Heart right ventricle (tissue), 16 donors: ENCODE measurements at regions not wholly inside any gene's neighbourhood (a gene's known extent, or its start where the extent isn't known, plus 50 kb on each side); places are given as distances from the start of the nearest gene placed in this dataset.

Experiments
- ATAC-seq, 8 donors: fragments of 200-7000 bp; cut with Tn5 transposase; one replicate each; pipeline ENCODE4 v1.9.1; 2020; ENCODE audit warnings: mild to moderate bottlenecking in 8 of 8, moderate library complexity in 8 of 8, moderate number of reproducible peaks in 1 of 8
- DNase-seq, 2 donors: peaks; one replicate each; pipeline ENCODE4 v3.0.0-alpha.2; 2020
- H3K27ac ChIP-seq, 10 donors: fragments of 200-600 bp; sonication (generic) in 2 of 10; one replicate each; pipeline versions ENCODE4 v1.5.0 to v1.8.0; 2020 to 2022; ENCODE audit warnings: mild to moderate bottlenecking in 3 of 10
- H3K27me3 ChIP-seq, 7 donors: fragments of 200-600 bp; one replicate each; pipeline ENCODE4 v1.8.0; 2021 to 2022; ENCODE audit warnings: mild to moderate bottlenecking in 2 of 7
- H3K36me3 ChIP-seq, 9 donors: fragments of 200-600 bp; sonication (generic) in 1 of 9; one replicate each; pipeline versions ENCODE4 v1.5.0 to v1.8.0; 2020 to 2022; ENCODE audit warnings: mild to moderate bottlenecking in 2 of 9
- H3K4me1 ChIP-seq, 9 donors: fragments of 200-600 bp; sonication (generic) in 1 of 9; one replicate each; pipeline versions ENCODE4 v1.5.0 to v1.8.0; 2020 to 2022; ENCODE audit warnings: mild to moderate bottlenecking in 4 of 9
- H3K4me3 ChIP-seq, 10 donors: fragments of 200-600 bp; sonication (generic) in 2 of 10; one replicate each; pipeline versions ENCODE4 v1.5.0 to v1.8.0; 2020 to 2022; ENCODE audit warnings: mild to moderate bottlenecking in 7 of 10, moderate library complexity in 2 of 10
- H3K9me3 ChIP-seq, 11 donors: fragments of 200-600 bp in 10 of 11; sonication (generic) in 2 of 11; one replicate each; pipeline versions ENCODE4 v1.5.0 to v1.8.0; 2013 to 2022; ENCODE audit warnings: mild to moderate bottlenecking in 2 of 11, control low read depth in 1 of 11, moderate library complexity in 1 of 11
- WGBS, 2 donors: extraction: QIAGEN DNeasy Blood & Tissue Kit; methylation state at CpG; one replicate each; pipeline ENCODE4 v1.1.7; 2013; ENCODE audit warnings: inconsistent platforms in 1 of 2; 5-methylcytosine and 5-hydroxymethylcytosine counted together
- intact Hi-C, 10 donors: fragments of 100-400 bp; cut with DNase I; formaldehyde crosslinking; loops; one replicate each; pipeline versions ENCODE4 v1.11.1 to v1.14.2; 2022
- TF ChIP-seq, protein P1 (sequence below), 9 donors: fragments of 200-600 bp; sonication (generic) in 2 of 9; IDR thresholded peaks; one replicate each; pipeline versions ENCODE4 v1.5.0 to v1.8.0; 2021 to 2022; ENCODE audit warnings: antibody characterized with exemption in 9 of 9, mild to moderate bottlenecking in 5 of 9, moderate library complexity in 1 of 9
- donor health status: Arrhythmogenic right ventricular cardiomyopathy.
- donor health status: ischemic (EF 13 %, LVEDD 7.1; RV severe dilation, severe dysfunction).
- donor health status: healthy with polysubstance abuse.
- donor health status: DM: no; HTN: yes; CAD: no.
- donor health status: DM: no; HTN: no; CAD: no.
- donor health status: ischemic (EF 25% LVEDD 6.9; RV normal size, moderate dysfunction).
- donor health status: ischemic (EF 25% LVEDD 5.7; RV mildly dilated, moderate dysfunction).
- donor health status: healthy.
- donor health status: DM: yes; HTN: yes; CAD: no.
- donor health status: Ischemic cardiomyopathy.
- donor health status: ischemic (EF 35%, LVEDD 5.7; RV mildly dilated, moderate dysfunction).
- donor health status: nonischemic (EF 11% LVEDD 7.7; RV severe dilation, severe dysfunction).
- donor health status: DM: yes; HTN: yes; CAD: no.
- donor health status: PGD.
- donor health status: ischemic (EF 29% LVEDD 5.4; RV normal size, mild dysfunction).
- donor health status: nonischemic (EF 23%, LVEDD 6.1; RV moderate dilation, normal function).

DNA sequence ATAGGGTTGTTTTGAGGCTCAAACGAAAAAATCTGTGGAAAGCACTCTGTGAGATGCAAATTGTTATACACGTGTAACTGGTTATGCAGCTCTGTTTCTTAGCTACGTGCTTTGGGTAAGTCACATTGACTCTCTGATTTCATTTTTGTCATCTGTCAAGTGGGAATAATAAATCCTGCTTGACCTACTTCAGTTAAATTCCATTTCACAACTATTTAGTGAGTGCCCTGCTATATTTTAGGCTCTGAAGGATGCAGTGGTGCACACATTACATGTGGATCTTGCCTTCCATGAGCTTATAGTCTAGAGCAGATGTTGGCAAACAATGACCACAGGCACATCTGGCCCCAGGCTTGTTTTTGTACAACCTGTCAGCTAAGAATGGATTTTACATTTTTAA, 133.6 kb upstream of the PLET1 start:
- TF ChIP-seq, protein P1, sequence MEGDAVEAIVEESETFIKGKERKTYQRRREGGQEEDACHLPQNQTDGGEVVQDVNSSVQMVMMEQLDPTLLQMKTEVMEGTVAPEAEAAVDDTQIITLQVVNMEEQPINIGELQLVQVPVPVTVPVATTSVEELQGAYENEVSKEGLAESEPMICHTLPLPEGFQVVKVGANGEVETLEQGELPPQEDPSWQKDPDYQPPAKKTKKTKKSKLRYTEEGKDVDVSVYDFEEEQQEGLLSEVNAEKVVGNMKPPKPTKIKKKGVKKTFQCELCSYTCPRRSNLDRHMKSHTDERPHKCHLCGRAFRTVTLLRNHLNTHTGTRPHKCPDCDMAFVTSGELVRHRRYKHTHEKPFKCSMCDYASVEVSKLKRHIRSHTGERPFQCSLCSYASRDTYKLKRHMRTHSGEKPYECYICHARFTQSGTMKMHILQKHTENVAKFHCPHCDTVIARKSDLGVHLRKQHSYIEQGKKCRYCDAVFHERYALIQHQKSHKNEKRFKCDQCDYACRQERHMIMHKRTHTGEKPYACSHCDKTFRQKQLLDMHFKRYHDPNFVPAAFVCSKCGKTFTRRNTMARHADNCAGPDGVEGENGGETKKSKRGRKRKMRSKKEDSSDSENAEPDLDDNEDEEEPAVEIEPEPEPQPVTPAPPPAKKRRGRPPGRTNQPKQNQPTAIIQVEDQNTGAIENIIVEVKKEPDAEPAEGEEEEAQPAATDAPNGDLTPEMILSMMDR (IDR thresholded peaks at IDR 0.05), result no peak
- no peak overlapping the region for H3K27ac ChIP-seq
- H3K27me3 ChIP-seq, result no peaks in the 10 kb centered on the region
- intact Hi-C loops, result no loop called here
- DNase-seq (no peak), ATAC-seq (no peak)
- H3K36me3 ChIP-seq, result no peaks in the 10 kb centered on the region
- H3K9me3 ChIP-seq, result no peaks in the 10 kb centered on the region
- 66% methylated on average over 3 of the region's 3 CpGs for WGBS, 2 donors
- no peak overlapping the region for H3K4me3 ChIP-seq
- no peaks in the 10 kb centered on the region for H3K4me1 ChIP-seq

DNA sequence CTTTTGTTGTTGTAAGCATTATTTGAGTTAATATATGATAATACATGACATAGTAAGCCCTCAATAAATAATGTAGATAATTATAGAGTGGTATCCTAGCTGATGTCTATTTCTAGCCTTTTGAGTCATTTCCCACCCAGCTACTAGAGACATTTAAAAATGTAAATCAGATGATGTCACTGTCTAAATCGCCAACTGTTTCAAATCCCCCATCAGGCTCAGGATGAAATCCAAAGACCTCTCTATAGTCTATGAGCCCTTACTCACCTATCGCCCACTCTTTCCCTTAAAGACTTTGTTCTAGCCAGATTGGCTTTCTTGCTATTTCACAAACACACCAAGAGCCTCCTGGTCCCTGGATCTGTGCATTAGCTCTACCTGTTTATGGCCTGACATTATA, 135.4 kb upstream of the PLET1 start:
- Histone ChIP-seq H3K27ac (no peak overlapping the region), H3K27me3 (no peaks in the 10 kb centered on the region), H3K4me1 (no peaks in the 10 kb centered on the region), H3K36me3 (no peaks in the 10 kb centered on the region), H3K4me3 (no peak overlapping the region), H3K9me3 (no peaks in the 10 kb centered on the region)
- DNase-seq, result no peak
- WGBS, 2 donors, result 82 to 84% methylated on average over 2 of the region's 2 CpGs
- no peak for ATAC-seq
- TF ChIP-seq, protein P1 (IDR thresholded peaks at IDR 0.05), result no peak
- intact Hi-C loops, result no loop called here

DNA sequence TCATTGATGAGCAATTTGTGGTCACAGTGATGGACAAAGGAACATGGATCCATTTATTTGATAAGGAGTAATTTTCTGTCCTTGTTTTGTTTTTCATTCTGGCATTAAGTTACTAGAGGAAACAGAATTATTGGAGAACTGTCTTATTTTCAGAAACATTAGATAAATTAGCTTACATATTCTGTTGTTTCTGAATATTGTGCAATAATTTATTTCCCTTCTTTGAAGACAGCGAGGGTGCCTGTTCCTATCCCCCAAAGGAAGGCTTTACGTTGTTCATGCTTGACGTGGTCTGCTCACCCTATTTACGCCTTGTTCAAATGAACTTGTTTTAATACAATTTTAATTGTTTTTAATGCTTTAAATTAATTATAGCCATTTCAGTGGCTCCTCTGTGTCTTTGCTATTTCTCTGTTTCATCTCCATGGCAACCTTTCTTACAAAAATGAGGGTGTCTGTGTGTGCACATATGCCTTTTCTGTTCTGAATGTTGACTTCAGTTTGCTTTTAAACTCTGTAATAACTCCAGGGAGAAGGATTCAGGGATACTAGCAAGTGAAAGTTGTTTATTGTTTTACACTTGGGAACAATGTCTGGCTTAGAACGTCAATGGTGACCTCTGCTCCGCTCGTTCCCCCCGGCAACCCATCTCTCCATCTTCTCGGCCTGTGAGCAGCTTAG, 138.3 kb upstream of the PLET1 start:
- intact Hi-C loops, result no loop called here
- H3K27ac ChIP-seq, result no peak overlapping the region
- DNase-seq (no peak), ATAC-seq (no peak)
- no peaks in the 10 kb centered on the region for H3K4me1 ChIP-seq
- 79 to 81% methylated on average over 9 of the region's 9 CpGs for WGBS, 2 donors
- H3K4me3 ChIP-seq, result no peak overlapping the region
- H3K27me3 ChIP-seq, result no peaks in the 10 kb centered on the region
- TF ChIP-seq, protein P1 (IDR thresholded peaks at IDR 0.05), result no peak
- no peaks in the 10 kb centered on the region for H3K9me3 ChIP-seq
- no peaks in the 10 kb centered on the region for H3K36me3 ChIP-seq

DNA sequence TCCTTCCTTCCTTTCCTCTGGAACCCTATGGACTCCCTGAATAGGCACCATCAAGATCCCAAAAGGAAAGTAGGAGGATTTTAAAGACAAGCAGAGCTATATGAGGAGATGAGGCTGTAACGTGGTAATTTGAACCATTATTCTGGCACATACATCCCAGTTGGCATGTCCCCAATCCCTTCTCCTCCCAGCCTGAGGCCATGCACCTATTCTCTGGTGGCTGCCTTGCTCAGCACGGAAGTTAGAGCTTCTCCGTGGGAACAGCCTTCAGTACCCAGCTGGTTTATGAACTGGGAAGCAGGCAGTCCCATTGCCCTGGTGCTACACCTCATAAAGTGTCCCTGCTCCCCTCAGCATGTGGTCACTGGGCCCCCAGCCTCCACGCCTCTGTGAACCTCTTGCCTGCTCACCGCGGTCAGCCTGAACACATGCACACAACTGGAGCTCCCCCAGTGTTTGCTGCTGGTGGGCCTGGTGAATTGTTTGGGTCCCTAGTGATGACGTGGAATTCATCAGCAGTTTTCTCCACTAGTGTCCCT, 139.9 kb upstream of the PLET1 start:
- no peaks in the 10 kb centered on the region for H3K9me3 ChIP-seq
- H3K27ac ChIP-seq, result no peak overlapping the region
- H3K27me3 ChIP-seq, result no peaks in the 10 kb centered on the region
- no peak overlapping the region for H3K4me3 ChIP-seq
- TF ChIP-seq, protein P1 (IDR thresholded peaks at IDR 0.05), result no peak
- DNase-seq (no peak), ATAC-seq (no peak)
- intact Hi-C loops, result no loop called here
- no peaks in the 10 kb centered on the region for H3K4me1 ChIP-seq
- H3K36me3 ChIP-seq, result no peaks in the 10 kb centered on the region
- 66 to 68% methylated on average over 7 of the region's 7 CpGs for WGBS, 2 donors
